ENCODE measurements at regions not wholly inside any gene's neighbourhood (a gene's known extent, or its start where the extent isn't known, plus 50 kb on each side); places are given as distances from the start of the nearest gene placed in this dataset.

DNA sequence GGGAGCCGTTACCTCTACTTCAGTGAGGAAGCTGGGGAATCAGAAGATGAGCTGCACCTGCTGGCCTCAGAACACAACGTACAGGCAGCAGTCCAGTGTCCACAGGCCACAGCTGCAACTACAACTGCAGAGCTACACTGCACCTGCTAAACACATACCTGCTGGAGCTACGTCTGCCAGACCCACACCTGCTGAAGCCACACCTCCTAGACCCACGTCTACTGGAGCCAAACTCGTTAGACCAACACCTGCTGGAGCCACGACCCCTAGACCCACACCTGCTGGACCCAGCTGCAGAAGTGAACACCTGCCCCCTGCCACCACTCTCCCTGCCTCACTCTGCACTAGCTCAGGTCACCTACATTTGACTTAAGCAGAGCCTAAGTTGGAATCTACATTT, 169.9 kb downstream of the USP12 start:
- Mint-ChIP-seq H3K9me3 (no peaks in the 10 kb centered on the region), H3K4me3 (no peak overlapping the region), H3K27ac (ENCODE audit: unreplicated experiment) (no peak overlapping the region), H3K4me1 (peaks cover 1% of the 10 kb centered on the region), H3K36me3 (ENCODE audit: low read depth) (no peaks in the 10 kb centered on the region), H3K27me3 (ENCODE audit: low read depth) (peaks cover 61% of the 10 kb centered on the region)
- DNase-seq (ENCODE audit: low read depth, low spot score) = no peak
- TF ChIP-seq, protein P1, sequence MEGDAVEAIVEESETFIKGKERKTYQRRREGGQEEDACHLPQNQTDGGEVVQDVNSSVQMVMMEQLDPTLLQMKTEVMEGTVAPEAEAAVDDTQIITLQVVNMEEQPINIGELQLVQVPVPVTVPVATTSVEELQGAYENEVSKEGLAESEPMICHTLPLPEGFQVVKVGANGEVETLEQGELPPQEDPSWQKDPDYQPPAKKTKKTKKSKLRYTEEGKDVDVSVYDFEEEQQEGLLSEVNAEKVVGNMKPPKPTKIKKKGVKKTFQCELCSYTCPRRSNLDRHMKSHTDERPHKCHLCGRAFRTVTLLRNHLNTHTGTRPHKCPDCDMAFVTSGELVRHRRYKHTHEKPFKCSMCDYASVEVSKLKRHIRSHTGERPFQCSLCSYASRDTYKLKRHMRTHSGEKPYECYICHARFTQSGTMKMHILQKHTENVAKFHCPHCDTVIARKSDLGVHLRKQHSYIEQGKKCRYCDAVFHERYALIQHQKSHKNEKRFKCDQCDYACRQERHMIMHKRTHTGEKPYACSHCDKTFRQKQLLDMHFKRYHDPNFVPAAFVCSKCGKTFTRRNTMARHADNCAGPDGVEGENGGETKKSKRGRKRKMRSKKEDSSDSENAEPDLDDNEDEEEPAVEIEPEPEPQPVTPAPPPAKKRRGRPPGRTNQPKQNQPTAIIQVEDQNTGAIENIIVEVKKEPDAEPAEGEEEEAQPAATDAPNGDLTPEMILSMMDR (conservative IDR thresholded peaks at IDR 0.05) = no peak

DNA sequence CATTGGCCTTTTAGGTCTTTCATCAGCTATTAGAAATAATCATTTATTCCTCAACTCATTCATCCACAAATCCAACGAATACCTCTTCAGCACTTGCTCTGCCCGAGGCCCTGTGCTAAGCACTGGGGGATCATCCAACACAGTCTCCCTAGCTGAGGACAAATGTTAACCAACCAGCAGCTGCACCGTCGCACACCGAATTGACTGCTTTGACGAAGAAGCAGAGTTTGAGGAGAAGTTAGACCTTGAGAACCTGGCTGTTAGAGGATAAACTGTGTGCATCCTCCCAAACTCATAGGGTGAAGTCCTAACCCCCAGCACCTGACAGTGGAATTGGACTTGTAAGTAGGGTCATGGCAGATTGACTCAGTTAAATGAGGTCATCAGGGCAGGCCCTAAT, 170.9 kb downstream of the USP12 start:
- no peaks in the 10 kb centered on the region for H3K36me3 Mint-ChIP-seq (ENCODE audit: low read depth)
- H3K27ac Mint-ChIP-seq (ENCODE audit: unreplicated experiment) = no peak overlapping the region
- H3K4me1 Mint-ChIP-seq = no peaks in the 10 kb centered on the region
- TF ChIP-seq, protein P1 (conservative IDR thresholded peaks at IDR 0.05) = no peak
- peaks cover 53% of the 10 kb centered on the region for H3K27me3 Mint-ChIP-seq (ENCODE audit: low read depth)
- H3K9me3 Mint-ChIP-seq = peaks cover 5% of the 10 kb centered on the region
- DNase-seq (ENCODE audit: low read depth, low spot score) = no peak
- no peak overlapping the region for H3K4me3 Mint-ChIP-seq

DNA sequence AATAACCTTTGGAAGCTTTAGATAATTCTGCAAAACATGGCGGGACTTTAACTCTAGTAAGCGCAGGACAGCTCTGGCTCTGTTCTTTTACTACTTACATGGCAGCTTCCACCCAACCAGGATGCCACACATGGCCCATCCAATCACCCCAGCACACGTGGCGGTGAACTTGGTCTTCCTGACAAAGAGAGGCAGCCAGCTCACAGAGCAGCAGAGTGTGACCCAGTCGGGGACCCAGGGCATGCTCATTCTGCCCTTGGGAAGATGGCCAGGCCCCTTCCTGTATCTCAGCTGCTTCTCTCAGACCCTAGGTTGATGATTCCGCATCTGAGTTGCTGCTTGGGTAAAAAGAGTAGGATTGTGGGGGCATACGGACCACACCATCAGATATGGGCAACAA, 172.1 kb downstream of the USP12 start:
- H3K9me3 Mint-ChIP-seq = peaks cover 5% of the 10 kb centered on the region
- no peak overlapping the region for H3K27ac Mint-ChIP-seq (ENCODE audit: unreplicated experiment)
- peaks cover 51% of the 10 kb centered on the region for H3K27me3 Mint-ChIP-seq (ENCODE audit: low read depth)
- H3K36me3 Mint-ChIP-seq (ENCODE audit: low read depth) = no peaks in the 10 kb centered on the region
- DNase-seq (ENCODE audit: low read depth, low spot score) = no peak
- H3K4me1 Mint-ChIP-seq = no peaks in the 10 kb centered on the region
- no peak overlapping the region for H3K4me3 Mint-ChIP-seq
- TF ChIP-seq, protein P1 (conservative IDR thresholded peaks at IDR 0.05) = no peak

DNA sequence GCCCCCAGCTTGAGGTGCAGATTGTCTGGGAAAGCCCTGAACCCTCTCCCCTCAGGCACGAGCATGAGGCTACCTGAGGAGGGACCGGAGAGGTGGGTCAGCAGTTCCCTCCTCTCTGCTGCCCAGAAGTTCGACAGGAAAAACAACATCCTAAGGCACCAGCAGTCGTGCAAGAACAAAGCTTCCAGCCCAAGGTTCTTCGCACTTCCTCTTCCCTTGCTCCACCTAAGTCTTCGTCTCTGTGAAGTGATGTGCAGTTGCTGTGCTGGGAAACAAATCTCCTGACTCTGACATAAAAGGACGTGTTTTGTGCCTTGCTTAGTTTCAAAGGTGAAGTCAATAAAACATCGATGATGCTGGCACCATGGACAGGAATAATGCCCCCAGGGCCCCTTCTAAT, 173.3 kb downstream of the USP12 start:
- Mint-ChIP-seq H3K4me1 (no peaks in the 10 kb centered on the region), H3K36me3 (ENCODE audit: low read depth) (no peaks in the 10 kb centered on the region), H3K27ac (ENCODE audit: unreplicated experiment) (no peak overlapping the region), H3K27me3 (ENCODE audit: low read depth) (peaks cover 39% of the 10 kb centered on the region), H3K9me3 (peaks cover 5% of the 10 kb centered on the region), H3K4me3 (no peak overlapping the region)
- no peak for DNase-seq (ENCODE audit: low read depth, low spot score)
- TF ChIP-seq, protein P1 (conservative IDR thresholded peaks at IDR 0.05) = no peak

DNA sequence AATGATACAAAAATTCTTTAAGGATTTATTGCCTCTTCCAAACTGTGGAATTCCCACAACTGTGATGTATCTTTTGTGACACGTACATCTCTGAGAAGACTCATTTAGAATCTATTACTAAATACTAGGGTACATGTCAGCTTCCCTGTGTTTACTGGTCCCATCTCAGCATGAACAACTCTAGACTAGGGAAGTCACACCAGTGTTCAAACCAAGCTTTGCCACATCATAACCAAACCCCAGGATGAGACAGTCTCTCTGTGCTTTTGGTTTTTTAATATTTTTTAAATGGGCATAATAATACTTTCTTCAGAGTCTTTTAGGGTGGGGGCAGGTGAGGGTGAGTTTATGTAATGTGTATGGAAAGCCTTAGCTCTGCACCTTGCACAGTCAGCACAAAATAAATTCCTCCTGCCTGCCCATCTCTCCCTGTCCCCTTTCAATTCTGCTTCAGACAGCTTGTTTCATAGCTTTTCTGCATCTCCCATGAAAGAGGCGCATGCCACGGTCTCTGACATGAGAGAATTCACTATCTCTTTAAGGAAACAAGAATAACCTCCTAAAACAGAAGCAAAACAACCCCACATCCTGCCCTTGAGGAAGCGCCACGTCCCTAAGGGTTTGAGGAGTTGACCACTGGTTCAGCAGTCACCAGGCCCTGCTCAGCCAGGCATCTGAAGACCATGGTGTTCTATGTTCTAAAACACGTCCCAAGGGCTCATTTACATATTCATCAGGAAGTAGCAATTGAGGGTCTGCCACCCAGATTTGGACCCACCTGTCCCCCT, 174.5 kb downstream of the USP12 start:
- peaks cover 5% of the 10 kb centered on the region for H3K9me3 Mint-ChIP-seq
- H3K4me1 Mint-ChIP-seq = no peaks in the 10 kb centered on the region
- H3K27me3 Mint-ChIP-seq (ENCODE audit: low read depth) = peaks cover 28% of the 10 kb centered on the region
- no peaks in the 10 kb centered on the region for H3K36me3 Mint-ChIP-seq (ENCODE audit: low read depth)
- H3K4me3 Mint-ChIP-seq = no peak overlapping the region
- no peak for DNase-seq (ENCODE audit: low read depth, low spot score)
- H3K27ac Mint-ChIP-seq (ENCODE audit: unreplicated experiment) = no peak overlapping the region
- TF ChIP-seq, protein P1 (conservative IDR thresholded peaks at IDR 0.05) = no peak
